HG02642 (cell line): ENCODE measurements at regions not wholly inside any gene's neighbourhood (a gene's known extent, or its start where the extent isn't known, plus 50 kb on each side); places are given as distances from the start of the nearest gene placed in this dataset.
A peak's percentile ranks its signal among the peaks of the same experiment; 100 is the strongest.
"Not testable (repeated sequence)": the region's sequence is repeated elsewhere in the genome, so short reads cannot be mapped to it uniquely, and the experiment has no call there.

ENCODE experiments used
- ATAC-seq: cut with Tn5 transposase; IDR thresholded peaks from one replicate; pipeline ENCODE4 v1.9.1; 2021; ENCODE audit warnings: mild to moderate bottlenecking; ENCODE audit not compliant: unreplicated experiment, poor library complexity

DNA sequence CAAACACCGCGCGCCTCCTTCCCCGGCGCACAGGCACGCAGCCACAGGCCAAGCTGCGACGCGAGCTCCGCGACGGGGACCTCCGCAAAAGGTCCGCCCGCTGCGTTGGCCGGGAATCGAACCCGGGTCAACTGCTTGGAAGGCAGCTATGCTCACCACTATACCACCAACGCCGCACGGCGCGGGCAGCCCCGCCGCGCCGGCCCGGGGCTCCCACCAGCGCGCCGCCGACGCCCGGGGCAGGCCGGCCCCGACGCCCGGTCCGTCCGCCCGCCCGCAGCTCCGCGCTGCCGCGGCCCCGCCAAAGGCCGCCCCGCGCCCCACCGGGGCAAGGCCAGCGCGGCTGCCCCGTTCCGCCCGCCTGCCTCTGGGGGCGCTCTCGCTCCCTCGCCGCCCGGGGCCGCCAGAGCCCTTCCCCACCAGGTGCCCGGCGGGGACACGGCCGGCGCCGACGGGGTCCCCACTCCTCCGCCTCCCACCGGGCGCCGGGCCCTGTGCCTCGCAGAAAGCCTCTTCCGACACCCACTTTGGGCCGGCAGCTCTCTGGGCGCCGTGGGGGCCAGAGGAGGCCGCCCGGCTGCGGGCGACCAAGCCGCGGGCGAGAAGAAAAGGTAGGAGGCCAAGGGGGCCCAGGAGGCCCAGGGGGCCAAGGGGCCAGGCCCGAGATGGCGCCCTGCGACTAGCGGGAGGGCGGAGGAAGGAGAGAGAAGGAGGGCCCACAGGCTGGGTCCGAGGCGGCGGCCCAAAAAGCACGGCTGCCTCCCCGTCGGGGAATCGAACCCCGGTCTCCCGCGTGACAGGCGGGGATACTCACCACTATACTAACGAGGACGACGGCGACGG is 50.2 kb upstream of the FCGR2A start:
- ATAC-seq: peak; percentile 31

- peak; percentile 68 for ATAC-seq
Observed at GRCh38 chr1:161453950-161454864, 51.0 kb upstream of the FCGR2A start.

- ATAC-seq: not testable (repeated sequence)
Observed at GRCh38 chr1:161451698-161452348, 53.4 kb upstream of the FCGR2A start.

DNA sequence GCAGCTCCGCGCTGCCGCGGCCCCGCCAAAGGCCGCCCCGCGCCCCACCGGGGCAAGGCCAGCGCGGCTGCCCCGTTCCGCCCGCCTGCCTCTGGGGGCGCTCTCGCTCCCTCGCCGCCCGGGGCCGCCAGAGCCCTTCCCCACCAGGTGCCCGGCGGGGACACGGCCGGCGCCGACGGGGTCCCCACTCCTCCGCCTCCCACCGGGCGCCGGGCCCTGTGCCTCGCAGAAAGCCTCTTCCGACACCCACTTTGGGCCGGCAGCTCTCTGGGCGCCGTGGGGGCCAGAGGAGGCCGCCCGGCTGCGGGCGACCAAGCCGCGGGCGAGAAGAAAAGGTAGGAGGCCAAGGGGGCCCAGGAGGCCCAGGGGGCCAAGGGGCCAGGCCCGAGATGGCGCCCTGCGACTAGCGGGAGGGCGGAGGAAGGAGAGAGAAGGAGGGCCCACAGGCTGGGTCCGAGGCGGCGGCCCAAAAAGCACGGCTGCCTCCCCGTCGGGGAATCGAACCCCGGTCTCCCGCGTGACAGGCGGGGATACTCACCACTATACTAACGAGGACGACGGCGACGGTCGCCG is 57.4 kb upstream of the FCGR2A start:
- ATAC-seq: peak; percentile 34

GRCh38 chr1:161447040-161447759 is 58.1 kb upstream of the FCGR2A start:
- ATAC-seq: peak; percentile 52

GRCh38 chr1:161444725-161445124 is 60.5 kb upstream of the FCGR2A start:
- ATAC-seq: not testable (repeated sequence)

DNA sequence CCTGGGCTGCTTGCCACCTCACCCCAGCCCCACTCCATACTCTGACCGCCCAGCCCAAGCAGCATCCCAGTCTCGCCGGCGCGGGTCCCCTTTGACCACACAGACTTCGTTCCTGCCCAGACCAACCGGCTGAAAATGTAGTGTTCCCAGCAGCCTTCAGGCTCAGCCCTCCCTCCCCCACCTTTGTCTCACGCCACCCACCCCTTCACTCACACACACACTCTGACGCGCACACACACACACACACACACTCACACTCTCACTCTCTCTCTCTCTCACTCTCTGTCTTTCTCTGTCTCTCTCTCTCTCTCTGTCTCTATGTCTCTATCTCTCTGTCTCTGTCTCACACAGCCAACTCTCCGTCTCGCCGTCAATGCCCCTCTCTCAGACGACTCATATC is 61.0 kb upstream of the FCGR2A start:
- ATAC-seq: not testable (repeated sequence)

DNA sequence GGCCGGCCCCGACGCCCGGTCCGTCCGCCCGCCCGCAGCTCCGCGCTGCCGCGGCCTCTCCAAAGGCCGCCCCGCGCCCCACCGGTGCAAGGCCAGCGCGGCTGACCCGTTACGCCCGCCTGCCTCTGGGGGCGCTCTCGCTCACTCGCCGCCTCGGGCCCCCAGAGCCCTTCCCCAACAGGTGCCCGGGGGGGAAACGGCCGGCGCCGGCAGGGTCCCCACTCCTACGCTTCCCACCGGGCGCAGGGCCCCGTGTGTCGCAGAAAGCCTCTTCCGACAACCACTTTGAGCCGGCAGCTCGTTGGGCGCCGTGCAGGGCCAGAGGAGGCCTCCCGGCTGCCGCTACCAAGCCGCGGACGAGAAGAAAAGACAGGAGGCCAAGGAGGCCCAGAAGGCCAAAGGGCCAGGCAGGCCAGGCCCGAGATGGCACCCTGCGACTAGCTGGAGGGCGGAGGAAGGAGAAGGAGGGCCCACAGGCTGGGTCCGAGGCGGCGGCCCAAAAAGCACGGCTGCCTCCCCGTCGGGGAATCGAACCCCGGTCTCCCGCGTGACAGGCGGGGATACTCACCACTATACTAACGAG is 64.9 kb upstream of the FCGR2A start:
- ATAC-seq: peak; percentile 49

DNA sequence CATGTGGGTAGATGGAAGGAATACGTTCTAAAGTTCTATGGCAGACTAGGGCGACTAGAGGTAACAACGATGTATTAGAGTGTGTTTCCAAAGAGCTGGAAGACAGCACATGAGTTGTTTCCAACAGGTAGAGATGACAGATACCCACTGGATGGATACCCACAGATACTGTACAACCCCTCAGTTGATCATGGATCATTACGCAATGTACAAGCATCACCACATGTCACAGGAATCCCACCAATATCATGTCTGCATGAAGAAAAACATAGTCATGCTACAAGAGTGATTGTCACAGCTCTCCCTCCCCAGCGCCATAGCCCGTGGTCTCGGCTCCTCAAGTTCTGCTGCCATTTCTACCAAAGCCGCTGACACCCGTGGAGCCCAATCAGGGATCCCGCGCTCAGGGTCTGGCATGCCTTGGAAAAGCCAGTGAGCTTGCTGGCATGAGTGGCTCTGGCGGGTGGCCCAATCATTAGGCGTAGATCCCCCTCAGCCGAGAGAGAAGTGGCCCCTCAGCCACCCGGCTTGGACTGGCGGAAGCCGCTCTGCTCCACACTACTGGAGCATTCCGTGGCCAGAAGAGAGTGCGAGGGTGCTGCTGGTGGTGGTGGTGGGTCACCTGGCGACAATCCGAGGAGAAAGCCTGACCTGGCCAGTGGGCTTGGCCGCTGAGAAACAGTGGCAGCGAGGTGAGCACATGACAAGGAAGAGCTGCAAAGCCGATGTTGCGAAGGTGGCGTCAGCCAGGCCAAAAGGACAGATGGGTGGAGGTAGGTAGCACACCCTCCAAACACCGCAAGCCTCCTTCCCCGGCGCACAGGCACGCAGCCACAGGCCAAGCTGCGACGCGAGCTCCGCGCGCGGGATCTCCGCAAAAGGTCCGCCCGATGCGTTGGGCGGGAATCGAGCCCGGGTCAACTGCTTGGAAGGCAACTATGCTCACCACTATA is 65.7 kb upstream of the FCGR2A start:
- no peak for ATAC-seq

DNA sequence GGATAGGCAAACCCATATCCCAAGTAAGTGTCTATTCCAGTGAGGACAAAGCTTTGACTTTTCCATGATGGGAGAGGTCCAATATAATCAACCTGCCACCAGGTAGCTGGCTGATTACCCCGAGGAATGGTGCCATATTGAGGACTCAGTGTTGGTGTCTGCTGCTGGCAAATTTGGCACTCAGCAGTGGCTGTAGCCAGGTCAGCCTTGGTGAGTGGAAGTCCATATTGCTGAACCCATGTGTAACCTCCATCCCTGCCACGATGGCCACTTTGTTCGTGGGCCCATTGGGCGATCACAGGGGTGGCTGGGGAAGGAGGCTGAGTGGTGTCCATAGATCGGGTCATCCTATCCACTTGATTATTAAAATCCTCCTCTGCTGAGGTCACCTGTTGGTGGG is 65.5 kb upstream of the CFAP126 start:
- not testable (repeated sequence) for ATAC-seq

GRCh38 chr1:161432091-161432490 is 64.4 kb upstream of the CFAP126 start:
- ATAC-seq: no peak

DNA sequence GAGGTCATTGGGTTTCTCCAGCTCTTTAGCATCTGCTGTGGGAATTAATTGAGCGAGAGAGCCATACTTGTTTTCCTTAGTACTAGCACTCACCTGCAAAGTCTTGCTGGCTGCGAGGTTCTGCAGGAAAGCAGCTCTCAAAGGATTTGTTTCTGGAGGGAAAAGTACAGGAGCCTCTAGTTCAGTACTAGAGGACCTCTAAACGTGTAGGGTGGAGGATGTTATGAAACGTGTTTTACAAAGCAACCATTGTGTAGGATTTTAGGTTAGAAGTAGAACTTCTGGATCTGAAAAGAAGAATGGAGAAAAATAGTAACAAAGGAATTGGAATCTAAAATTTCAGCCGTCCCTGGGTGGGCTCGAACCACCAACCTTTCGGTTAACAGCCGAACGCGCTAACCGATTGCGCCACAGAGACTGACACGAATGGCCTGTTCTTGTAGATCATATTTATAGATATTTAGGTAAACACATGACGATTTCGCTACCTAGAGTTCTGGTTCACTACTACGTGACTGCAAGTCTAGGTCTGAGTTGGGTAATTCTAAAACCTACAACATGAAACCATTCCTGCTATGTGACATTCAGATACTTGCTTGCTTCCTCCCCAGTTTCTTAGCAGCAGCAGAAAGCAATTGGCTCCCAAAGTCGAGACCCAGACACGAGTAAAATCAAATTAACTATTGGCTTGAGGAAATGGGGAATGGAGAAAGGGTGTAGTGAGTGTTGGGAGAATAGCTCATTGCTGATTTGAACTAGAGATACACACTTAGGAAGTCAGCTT is 60.2 kb upstream of the CFAP126 start:
- no peak for ATAC-seq

DNA sequence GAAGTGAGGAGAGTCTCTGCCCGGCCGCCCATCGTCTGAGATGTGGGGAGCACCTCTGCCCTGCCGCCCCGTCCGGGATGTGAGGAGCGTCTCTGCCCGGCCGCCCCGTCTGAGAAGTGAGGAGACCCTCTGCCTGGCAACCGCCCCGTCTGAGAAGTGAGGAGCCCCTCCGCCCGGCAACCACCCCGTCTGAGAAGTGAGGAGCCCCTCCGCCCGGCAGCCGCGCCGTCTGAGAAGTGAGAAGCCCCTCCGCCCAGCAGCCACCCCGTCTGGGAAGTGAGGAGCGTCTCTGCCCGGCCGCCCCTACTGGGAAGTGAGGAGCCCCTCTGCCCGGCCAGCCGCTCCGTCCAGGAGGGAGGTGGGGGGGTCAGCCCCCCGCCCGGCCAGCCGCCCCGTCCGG is 55.2 kb upstream of the CFAP126 start:
- not testable (repeated sequence) for ATAC-seq

DNA sequence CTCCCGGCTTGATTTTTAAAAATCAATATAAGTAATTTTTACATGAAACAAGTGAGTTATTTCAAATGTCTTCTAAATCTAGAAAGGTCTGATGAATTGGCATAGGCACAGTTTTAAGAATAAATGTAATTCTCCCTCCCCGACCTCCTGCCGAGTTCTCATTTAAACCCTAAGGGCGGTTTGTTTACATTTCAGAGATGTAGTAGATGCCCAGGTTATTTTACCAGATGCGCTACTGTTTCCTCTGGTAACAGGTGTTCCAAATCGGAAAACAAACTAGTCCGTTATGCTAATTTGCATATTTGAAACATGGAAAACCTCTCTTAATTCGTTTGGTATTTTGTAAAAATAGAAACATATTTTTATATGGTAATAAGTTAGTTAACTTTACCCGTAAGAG is 53.8 kb upstream of the CFAP126 start:
- no peak for ATAC-seq

- no peak for ATAC-seq
Observed at GRCh38 chr1:161420763-161421455, 53.2 kb upstream of the CFAP126 start.

DNA sequence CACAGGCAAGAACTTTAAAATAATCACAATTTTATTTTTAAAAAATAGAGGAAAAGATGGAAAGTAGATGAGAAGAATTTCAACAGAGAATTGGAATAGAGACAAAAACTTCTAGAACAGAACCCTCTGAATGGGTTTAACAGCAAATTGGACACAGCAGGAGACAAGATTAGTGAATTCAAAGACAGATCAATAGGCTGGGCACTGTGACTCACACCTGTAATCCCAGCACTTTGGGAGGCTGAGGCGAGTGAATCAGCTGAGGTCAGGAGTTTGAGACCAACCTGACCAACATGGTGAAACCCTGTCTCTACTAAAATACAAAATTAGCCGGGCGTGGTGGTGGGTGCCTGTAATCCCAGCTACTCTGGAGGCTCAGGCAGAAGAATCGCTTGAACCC is 49.9 kb upstream of the CFAP126 start:
- ATAC-seq: not testable (repeated sequence)
